Ishikawa (cell line): ENCODE measurements at regions not wholly inside any gene's neighbourhood (a gene's known extent, or its start where the extent isn't known, plus 50 kb on each side); places are given as distances from the start of the nearest gene placed in this dataset.

Source experiments
- CEBPB ChIP-seq: IDR thresholded peaks from 2 replicates; pipeline ENCODE4 v1.6.1; 2012
- CREB1 ChIP-seq: IDR thresholded peaks from 2 replicates; pipeline ENCODE4 v1.6.1; 2012; ENCODE audit warnings: low read depth
- EGR1 ChIP-seq: IDR thresholded peaks from 2 replicates; pipeline ENCODE4 v1.6.1; 2012
- EP300 ChIP-seq: IDR thresholded peaks from 2 replicates; pipeline ENCODE4 v1.6.1; 2012; ENCODE audit warnings: borderline replicate concordance
- FOXM1 ChIP-seq: IDR thresholded peaks from 2 replicates; pipeline ENCODE4 v1.6.1; 2012; ENCODE audit warnings: low read depth, borderline replicate concordance
- MAX ChIP-seq: IDR thresholded peaks from 2 replicates; pipeline ENCODE4 v1.6.1; 2012
- NFIC ChIP-seq: IDR thresholded peaks from 2 replicates; pipeline ENCODE4 v1.6.1; 2012
- RAD21 ChIP-seq: IDR thresholded peaks from 2 replicates; pipeline ENCODE4 v1.6.1; 2012; ENCODE audit warnings: low read depth
- REST ChIP-seq: IDR thresholded peaks from 2 replicates; pipeline ENCODE4 v1.6.1; 2012; ENCODE audit warnings: low read depth, mild to moderate bottlenecking
- TAF1 ChIP-seq: IDR thresholded peaks from 2 replicates; pipeline ENCODE4 v1.6.1; 2012; ENCODE audit warnings: low read depth, mild to moderate bottlenecking
- TCF12 ChIP-seq: IDR thresholded peaks from 2 replicates; pipeline ENCODE4 v1.6.1; 2012; ENCODE audit warnings: low read depth
- TEAD4 ChIP-seq: IDR thresholded peaks from 2 replicates; pipeline ENCODE4 v1.6.1; 2012
- USF1 ChIP-seq: IDR thresholded peaks from 2 replicates; pipeline ENCODE4 v1.6.1; 2012
- YY1 ChIP-seq: IDR thresholded peaks from 2 replicates; pipeline ENCODE4 v1.6.1; 2012; ENCODE audit warnings: low read depth
- ZBTB7A ChIP-seq: IDR thresholded peaks from 2 replicates; pipeline ENCODE4 v1.6.1; 2012; ENCODE audit warnings: low read depth

- TF ChIP-seq EGR1 = no peak
- no peak for TF ChIP-seq CREB1
- peak; percentile 79 for TF ChIP-seq REST
- no peak for TF ChIP-seq NFIC
Measured at GRCh38 chr3:66165660-66166059, 55.1 kb upstream of the SLC25A26 start.

GRCh38 chr3:66164155-66164554 is 56.6 kb upstream of the SLC25A26 start:
- TF ChIP-seq TCF12 = no peak
- TF ChIP-seq FOXM1 = no peak
- TF ChIP-seq TAF1 = no peak
- TF ChIP-seq ZBTB7A = no peak
- no peak for TF ChIP-seq RAD21
- no peak for TF ChIP-seq EGR1
- TF ChIP-seq USF1 = no peak
- no peak for TF ChIP-seq NFIC
- TF ChIP-seq REST = no peak
- no peak for TF ChIP-seq CEBPB
- no peak for TF ChIP-seq MAX

GRCh38 chr3:66163222-66163621 is 57.6 kb upstream of the SLC25A26 start:
- TF ChIP-seq TAF1 (no peak), MAX (no peak), FOXM1 (no peak), NFIC (no peak), EP300 (no peak), REST (no peak), USF1 (no peak), YY1 (no peak), EGR1 (no peak), TCF12 (no peak), CEBPB (no peak), TEAD4 (no peak), RAD21 (no peak), ZBTB7A (no peak), CREB1 (no peak)

- TF ChIP-seq TAF1 (no peak), TEAD4 (no peak)
Measured at GRCh38 chr3:66162766-66163165, 58.0 kb upstream of the SLC25A26 start.

- TF ChIP-seq MAX = no peak
- TF ChIP-seq CEBPB = no peak
- no peak for TF ChIP-seq NFIC
- no peak for TF ChIP-seq USF1
- TF ChIP-seq TCF12 = no peak
- no peak for TF ChIP-seq EP300
- no peak for TF ChIP-seq TEAD4
- no peak for TF ChIP-seq CREB1
- no peak for TF ChIP-seq ZBTB7A
- no peak for TF ChIP-seq YY1
- no peak for TF ChIP-seq RAD21
- TF ChIP-seq REST = no peak
Measured at GRCh38 chr3:66158933-66159683, 61.7 kb upstream of the SLC25A26 start.
